T-helper 1 cell treated with Interleukin-12 subunit alpha and Interleukin-12 subunit beta and Interleukin-4 antibody, amounts not matched to agents 30 ng/mL and 1 ng/mL, for 36 hours (primary cell): ENCODE measurements at regions not wholly inside any gene's neighbourhood (a gene's known extent, or its start where the extent isn't known, plus 50 kb on each side); places are given as distances from the start of the nearest gene placed in this dataset.

ENCODE experiments used
- intact Hi-C: fragments of 100-400 bp; cut with micrococcal nuclease; formaldehyde crosslinking; loops from one replicate; pipeline ENCODE4 v1.15.1; 2024

DNA sequence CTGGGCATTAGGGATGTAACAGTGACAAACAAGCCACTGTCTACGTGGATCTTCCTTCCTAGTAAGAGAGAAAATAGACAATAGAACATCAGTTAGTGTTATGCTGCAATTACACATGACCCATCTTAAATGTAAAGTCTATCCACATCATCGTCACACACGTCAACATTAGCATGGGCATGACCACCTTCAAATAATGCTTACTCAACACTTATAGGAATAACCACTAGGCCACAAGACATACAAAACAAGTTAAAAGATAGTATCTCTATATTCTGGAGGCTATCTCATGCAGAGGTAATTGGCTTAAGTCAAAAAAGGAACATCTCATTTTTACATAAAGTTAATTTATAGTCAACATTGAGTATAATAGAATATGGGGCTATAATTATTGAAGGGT is 156.5 kb downstream of the MOXD1 start:
- intact Hi-C loops: no loop called here

- intact Hi-C loops: no loop called here
These were observed 164.5 kb downstream of the MOXD1 start for GRCh38 chr6:132236744-132237143.

GRCh38 chr6:132236281-132236680 is 165.0 kb downstream of the MOXD1 start:
- intact Hi-C loops: no loop called here

GRCh38 chr6:132235596-132236280 is 165.5 kb downstream of the MOXD1 start:
- intact Hi-C loops: no loop called here

GRCh38 chr6:132234356-132234755 is 166.9 kb downstream of the MOXD1 start:
- intact Hi-C loops: no loop called here

DNA sequence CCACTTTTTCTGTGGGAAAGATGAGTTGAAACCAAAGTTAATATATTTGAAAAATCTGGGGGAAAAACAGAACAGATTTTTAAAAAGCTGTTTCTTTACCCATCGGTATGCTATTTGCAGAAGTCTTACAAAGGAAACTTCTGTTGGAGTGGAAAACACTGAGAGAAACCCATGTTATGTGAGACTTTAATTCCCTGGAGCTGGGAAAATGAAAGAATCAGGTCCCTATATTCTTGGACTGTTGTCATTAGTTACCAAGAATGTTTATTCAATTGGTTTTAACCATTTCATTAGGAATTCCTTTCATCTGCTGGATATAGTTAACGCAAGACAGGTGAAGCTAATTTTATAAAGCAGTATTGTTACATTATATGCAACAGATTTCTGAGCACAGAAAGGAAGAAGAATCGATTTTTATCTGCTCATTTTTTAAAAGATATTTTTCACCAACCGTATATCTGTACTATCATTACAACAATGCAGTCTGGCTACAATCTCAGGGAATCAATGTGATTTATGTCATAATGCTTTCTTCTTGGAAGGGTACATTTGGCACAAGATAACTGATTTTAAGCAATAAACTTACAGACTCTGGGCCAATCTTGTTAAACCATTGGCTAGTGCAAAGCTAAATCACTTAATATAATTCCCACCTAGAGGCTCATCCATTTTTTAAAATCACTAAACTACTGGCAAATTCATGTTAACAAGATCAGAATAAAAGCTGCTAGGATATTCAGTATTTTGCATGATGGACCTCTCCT is 170.0 kb downstream of the MOXD1 start:
- intact Hi-C loops: no loop called here

- intact Hi-C loops: no loop called here
These were observed 172.4 kb downstream of the MOXD1 start for GRCh38 chr6:132228894-132229293.

- intact Hi-C loops: no loop called here
These were observed 173.4 kb downstream of the MOXD1 start for GRCh38 chr6:132227904-132228303.

- intact Hi-C loops: no loop called here
These were observed 176.3 kb downstream of the MOXD1 start for GRCh38 chr6:132224943-132225342.

GRCh38 chr6:132220800-132221199 is 180.5 kb downstream of the MOXD1 start:
- intact Hi-C loops: no loop called here

GRCh38 chr6:132219901-132220300 is 181.4 kb downstream of the MOXD1 start:
- intact Hi-C loops: loop anchor here (2.0 kb wide), 1 partner anchor 297 kb away; no protein-coding TSS in a partner anchor

GRCh38 chr6:132218059-132218696 is 183.1 kb downstream of the MOXD1 start:
- intact Hi-C loops: loop anchor here (1.0 to 2.0 kb wide), 2 partner anchors 295 to 303 kb away; no protein-coding TSS in a partner anchor

DNA sequence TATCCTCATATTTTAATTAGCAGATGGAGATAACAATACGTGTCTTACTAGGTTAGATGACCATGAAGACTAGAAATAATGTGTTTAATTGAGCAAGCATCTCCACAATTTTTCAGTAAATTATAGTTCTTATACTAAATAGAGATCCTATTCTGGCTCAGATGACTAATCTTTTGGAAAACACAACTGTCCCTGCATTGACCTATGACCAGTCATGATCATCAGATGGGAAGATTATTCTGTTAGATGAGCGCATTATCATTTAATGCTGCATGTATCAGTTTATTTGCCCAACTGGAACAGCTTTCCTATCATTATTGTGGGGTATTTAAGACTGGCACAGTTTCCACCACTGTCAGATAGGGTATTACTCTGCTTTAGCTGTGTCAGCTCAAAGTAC is 185.5 kb downstream of the MOXD1 start:
- intact Hi-C loops: no loop called here

DNA sequence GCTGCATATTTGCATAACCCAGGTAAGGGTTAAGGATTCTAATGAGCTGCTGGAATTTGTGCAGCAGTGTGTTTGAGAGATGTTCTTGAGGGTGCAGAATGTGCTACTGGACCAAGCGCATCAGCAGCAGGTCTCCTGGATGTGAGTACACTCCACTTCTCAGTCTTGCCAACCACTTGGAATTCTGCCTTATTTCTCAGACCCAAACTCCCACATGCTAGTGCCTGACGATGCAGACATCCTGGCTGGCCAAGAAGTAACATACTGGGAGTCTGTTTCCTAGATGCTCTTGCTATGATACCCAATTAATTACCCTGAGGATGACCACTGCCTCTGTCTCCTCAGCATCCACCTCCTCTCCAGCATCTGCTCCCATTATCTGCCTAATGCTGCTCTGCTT is 186.6 kb downstream of the MOXD1 start:
- intact Hi-C loops: no loop called here

DNA sequence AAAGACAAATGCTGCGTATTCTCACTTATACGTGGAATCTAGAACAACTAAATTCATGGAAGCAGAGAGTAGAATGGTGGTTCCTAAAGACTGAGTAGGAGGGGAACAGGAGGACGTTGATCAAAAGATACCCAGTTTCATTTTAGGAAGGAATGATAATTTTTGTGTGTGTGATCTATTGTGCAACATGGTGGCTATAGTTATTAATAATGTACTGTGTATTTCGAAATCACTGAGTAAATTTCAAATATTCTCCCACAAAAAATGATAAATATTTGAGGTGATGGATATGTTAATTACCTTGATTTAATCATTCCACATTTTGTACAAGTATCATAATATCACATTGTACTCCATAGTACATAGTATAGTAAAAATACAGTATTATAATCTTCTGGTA is 187.5 kb downstream of the MOXD1 start:
- intact Hi-C loops: no loop called here

- intact Hi-C loops: no loop called here
These were observed 188.1 kb downstream of the MOXD1 start for GRCh38 chr6:132213191-132213590.

GRCh38 chr6:132210886-132211563 is 190.2 kb downstream of the MOXD1 start:
- intact Hi-C loops: no loop called here

GRCh38 chr6:132209351-132209750 is 191.9 kb downstream of the MOXD1 start:
- intact Hi-C loops: no loop called here

DNA sequence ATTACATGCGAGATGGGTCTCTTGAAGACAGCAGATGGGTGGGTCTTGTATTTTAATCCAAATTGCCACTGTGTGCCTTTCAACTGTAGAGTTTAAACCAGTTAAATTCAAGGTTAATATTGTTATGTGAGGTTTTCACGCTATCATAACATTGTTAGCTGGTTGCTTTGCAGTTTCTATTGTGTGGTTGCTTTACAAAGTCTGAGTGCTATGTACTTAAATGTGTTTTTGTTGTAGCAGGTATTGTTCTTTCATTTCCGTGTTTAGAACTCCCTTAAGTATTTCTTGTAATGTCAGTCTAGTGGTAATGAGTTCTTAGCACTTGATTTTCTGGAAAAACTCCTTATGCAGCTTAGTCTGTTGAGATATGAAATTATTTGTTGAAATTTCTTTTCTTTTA is 193.3 kb downstream of the MOXD1 start:
- intact Hi-C loops: no loop called here

- intact Hi-C loops: no loop called here
These were observed 195.3 kb downstream of the MOXD1 start for GRCh38 chr6:132205946-132206345.

DNA sequence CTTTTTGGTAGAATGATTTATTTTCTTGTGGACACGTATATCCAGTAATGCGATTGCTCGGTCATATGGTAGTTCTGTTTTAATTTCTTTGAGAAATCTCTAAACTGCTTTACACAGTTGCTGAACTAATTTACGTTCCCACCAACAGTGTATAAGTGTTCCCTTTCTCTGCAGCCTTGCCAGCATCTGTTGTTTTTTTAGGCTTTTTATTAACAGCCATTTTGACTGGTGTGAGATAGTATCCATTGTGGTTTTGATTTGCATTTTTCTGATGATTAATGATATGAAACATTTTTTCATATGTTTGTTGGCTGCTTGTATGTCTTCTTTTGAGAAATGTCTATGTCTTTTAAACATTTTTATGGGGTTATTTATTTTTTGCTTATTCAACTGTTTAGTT is 196.7 kb downstream of the MOXD1 start:
- intact Hi-C loops: no loop called here

DNA sequence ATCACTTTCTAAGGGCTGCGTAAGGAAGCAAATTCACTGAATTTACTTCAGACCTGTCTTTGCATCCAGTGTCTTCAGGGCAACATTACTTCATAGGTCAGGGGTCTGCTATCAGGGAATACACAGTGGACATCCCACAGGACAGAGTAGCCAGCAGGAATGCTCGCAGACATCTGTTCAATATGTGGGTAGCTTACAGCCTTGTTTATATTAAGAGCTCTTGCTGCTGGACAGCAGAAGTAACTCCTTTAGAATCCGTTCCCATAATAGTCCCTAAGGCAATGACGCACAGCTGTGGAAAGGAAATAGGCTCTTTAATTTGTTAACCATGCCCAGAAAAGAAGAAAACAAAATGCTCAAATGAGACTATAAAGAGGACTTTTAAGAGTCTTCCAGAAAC is 198.7 kb downstream of the MOXD1 start:
- intact Hi-C loops: no loop called here
